ENCODE measurements at regions not wholly inside any gene's neighbourhood (a gene's known extent, or its start where the extent isn't known, plus 50 kb on each side); places are given as distances from the start of the nearest gene placed in this dataset.

DNA sequence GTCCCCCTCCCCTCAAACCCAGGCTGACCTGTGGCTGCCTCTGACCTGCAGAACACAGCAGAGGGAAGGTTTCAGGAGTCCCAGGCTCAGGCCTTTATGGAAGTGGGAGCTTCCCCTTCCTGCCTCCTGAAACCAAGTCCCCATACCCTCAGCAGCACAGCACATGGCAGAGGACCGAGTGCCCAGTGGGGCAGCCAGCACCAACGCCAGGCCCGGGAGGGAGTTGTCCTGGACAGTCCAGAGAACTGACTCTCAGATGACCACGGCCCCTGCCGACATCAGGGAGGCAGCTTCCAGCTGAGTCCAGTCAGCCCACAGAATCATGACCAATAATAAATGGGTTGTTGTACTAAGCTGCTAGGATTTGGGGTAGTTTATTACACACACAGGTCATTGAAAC is 79.6 kb upstream of the ERG start:
- TF ChIP-seq, protein P1, sequence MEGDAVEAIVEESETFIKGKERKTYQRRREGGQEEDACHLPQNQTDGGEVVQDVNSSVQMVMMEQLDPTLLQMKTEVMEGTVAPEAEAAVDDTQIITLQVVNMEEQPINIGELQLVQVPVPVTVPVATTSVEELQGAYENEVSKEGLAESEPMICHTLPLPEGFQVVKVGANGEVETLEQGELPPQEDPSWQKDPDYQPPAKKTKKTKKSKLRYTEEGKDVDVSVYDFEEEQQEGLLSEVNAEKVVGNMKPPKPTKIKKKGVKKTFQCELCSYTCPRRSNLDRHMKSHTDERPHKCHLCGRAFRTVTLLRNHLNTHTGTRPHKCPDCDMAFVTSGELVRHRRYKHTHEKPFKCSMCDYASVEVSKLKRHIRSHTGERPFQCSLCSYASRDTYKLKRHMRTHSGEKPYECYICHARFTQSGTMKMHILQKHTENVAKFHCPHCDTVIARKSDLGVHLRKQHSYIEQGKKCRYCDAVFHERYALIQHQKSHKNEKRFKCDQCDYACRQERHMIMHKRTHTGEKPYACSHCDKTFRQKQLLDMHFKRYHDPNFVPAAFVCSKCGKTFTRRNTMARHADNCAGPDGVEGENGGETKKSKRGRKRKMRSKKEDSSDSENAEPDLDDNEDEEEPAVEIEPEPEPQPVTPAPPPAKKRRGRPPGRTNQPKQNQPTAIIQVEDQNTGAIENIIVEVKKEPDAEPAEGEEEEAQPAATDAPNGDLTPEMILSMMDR (IDR thresholded peaks at IDR 0.05; ENCODE audit: extremely low read depth in 1 of 2, insufficient read depth in 1 of 2, low read depth in 1 of 2, low read length in 2 of 2): no peak
- TF ChIP-seq POLR2A (IDR thresholded peaks at IDR 0.05; ENCODE audit: low read depth, low read length): no peak

Data from endothelial cell of umbilical vein (primary cell).